Lower leg skin (tissue), 4 donors: ENCODE measurements at regions not wholly inside any gene's neighbourhood (a gene's known extent, or its start where the extent isn't known, plus 50 kb on each side); places are given as distances from the start of the nearest gene placed in this dataset.
"Not testable (repeated sequence)": the region's sequence is repeated elsewhere in the genome, so short reads cannot be mapped to it uniquely, and the experiment has no call there.

Experiments used
- DNase-seq, 2 donors: peaks; one replicate each; pipeline ENCODE4 v3.0.0-alpha.2; 2019; ENCODE audit warnings: low spot score in 2 of 2
- H3K4me3 ChIP-seq: fragments of 200-600 bp; sonication (generic); 2 replicates; pipeline ENCODE4 v1.5.1; 2017; ENCODE audit warnings: mild to moderate bottlenecking, low read depth; ENCODE audit not compliant: poor library complexity, severe bottlenecking
- CTCF ChIP-seq, 3 donors: fragments of 450-650 bp; IDR thresholded peaks; one replicate each; pipeline ENCODE4 v1.5.1; 2016; ENCODE audit warnings: antibody characterized with exemption in 3 of 3, mild to moderate bottlenecking in 3 of 3, moderate library complexity in 2 of 3
- POLR2A ChIP-seq, 2 donors: fragments of 450-650 bp; IDR thresholded peaks; one replicate each; pipeline ENCODE4 v1.6.1; 2016 to 2017; ENCODE audit warnings: antibody characterized with exemption in 2 of 2, mild to moderate bottlenecking in 1 of 2, moderate library complexity in 1 of 2
- WGBS, 2 donors: methylation state at CpG; one replicate each; pipeline ENCODE4 v1.1.5; 2018; 5-methylcytosine and 5-hydroxymethylcytosine counted together
- intact Hi-C: fragments of 100-400 bp; cut with DNase I; formaldehyde crosslinking; loops from one replicate; pipeline ENCODE4 v1.15.0; 2023; ENCODE audit warnings: low total_unique reads

DNA sequence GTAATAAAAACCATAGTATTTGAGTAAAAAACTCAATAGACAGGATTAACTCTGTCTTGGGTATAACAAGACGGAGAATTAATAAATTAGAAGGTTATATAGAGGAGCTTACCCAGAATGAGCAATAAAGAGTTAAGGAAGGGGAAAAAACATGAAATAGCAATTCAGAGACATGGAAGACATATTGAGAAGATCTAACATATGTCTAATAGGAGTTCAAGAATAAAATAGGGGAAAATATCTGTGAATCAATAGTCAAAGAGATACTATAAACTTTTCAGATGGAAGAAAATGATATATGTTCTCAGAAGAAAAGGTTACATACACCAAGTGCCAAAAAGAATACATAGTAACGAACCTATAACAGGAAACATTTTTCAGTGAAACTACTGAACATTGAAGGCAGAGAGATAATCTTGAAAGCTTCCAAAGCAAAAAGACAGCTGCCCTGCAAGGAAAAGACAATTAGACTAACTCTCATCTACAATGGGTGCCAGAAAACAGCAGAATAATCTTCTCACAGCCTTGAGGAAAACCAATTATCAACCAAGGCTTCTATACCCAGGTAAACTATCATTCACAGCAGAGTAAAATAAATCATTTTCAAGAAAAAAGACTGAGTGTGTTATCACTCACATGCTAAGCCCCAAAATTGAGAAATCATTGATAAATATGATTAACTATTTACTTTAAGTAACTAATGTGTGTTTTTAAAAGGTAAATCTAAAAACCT lies 106.0 kb downstream of the ENC1 start:
- no peak for DNase-seq
- TF ChIP-seq POLR2A (IDR thresholded peaks at IDR 0.05) (no peak), CTCF (IDR thresholded peaks at IDR 0.05) (no peak)
- 90 to 94% methylated on average over 2 of the region's 2 CpGs for WGBS, 2 donors
- intact Hi-C loops: no loop called here
- H3K4me3 ChIP-seq: no peak overlapping the region

- 61 to 81% methylated on average over 4 of the region's 4 CpGs for WGBS, 2 donors
These were observed 110.0 kb downstream of the ENC1 start for GRCh38 chr5:74530326-74531050.

DNA sequence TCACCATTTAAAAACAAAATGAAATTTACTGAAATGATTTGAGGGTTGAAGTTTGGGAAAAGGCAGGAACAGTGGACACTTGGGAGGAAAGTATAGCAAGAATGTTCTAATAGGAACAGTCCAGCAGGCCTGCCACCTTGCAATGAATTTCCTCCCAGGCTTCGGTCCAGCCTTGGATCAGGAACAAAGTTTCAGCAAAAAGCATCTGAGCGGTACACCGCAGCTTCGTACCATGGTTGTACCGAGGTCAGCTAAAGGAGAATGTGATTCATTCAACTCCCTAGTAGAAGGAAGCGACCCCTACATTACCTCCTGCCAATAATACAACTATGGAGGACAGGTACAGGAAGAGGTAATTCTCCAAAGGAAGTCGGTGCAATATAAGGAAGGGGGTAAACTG lies 111.4 kb downstream of the ENC1 start:
- intact Hi-C loops: no loop called here
- whole genome bisulfite sequencing, 2 donors: 87 to 88% methylated on average over 7 of the region's 7 CpGs
- TF ChIP-seq POLR2A (IDR thresholded peaks at IDR 0.05) (no peak), CTCF (IDR thresholded peaks at IDR 0.05) (no peak)

More at GRCh38 chr5:74530326-74531050, 110.0 kb downstream of the ENC1 start:
- TF ChIP-seq POLR2A (IDR thresholded peaks at IDR 0.05) (no peak), CTCF (IDR thresholded peaks at IDR 0.05) (no peak)
- H3K4me3 ChIP-seq: no peak overlapping the region
- intact Hi-C loops: no loop called here
- DNase-seq: no peak

DNA sequence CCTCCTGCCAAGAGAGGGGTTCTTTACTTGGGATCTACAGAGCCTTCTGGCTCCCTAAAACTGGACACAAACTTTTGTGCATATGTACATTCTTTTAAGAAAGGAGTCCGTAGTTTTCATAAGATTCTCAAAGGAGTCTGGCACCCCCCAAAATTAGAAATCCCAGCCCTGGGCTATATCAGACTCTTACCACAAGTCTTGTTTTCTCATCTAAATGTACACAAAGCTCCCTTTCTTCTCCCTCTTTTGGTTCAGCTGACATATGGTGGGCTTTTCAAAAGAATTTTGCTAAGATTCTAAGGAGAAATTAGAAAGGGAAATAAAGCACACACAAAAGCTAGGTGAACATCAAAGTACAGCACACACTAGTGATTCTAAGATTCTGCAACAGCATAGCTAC lies 114.4 kb downstream of the ENC1 start:
- intact Hi-C loops: no loop called here
- DNase-seq: no peak
- H3K4me3 ChIP-seq: no peak overlapping the region
- TF ChIP-seq POLR2A (IDR thresholded peaks at IDR 0.05): no peak
- no peak for TF ChIP-seq CTCF (IDR thresholded peaks at IDR 0.05)
- whole genome bisulfite sequencing, 2 donors: 84 to 95% methylated on average over 1 of the region's 1 CpG

More for the DNA sequence above, 111.4 kb downstream of the ENC1 start:
- H3K4me3 ChIP-seq: no peak overlapping the region
- no peak for DNase-seq

DNA sequence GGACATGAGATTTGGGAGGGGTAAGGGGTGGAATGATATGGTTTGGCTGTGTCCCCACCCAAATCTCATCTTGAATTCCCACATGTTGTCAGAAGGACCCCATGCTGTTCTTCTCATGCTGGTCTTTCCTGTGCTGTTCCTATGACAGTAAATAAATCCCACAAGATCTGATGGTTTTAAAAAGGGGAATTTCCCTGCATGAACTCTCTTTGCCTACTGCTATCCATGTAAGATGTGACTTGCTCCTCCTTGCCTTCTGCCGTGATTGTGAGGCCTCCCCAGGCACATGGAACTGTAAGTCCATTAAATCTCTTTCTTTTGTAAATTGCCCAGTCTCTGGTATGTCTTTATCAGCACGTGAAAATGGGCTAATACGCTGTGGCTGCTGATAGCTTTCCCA lies 115.8 kb downstream of the ENC1 start:
- 93 to 94% methylated on average over 3 of the region's 3 CpGs for WGBS, 2 donors
- H3K4me3 ChIP-seq, intact Hi-C loops, DNase-seq: not testable (repeated sequence)

- DNase-seq, intact Hi-C loops, H3K4me3 ChIP-seq: not testable (repeated sequence)
- WGBS, 2 donors: 90 to 93% methylated on average over 4 of the region's 4 CpGs
These were observed 116.8 kb downstream of the ENC1 start for GRCh38 chr5:74523698-74524097.

DNA sequence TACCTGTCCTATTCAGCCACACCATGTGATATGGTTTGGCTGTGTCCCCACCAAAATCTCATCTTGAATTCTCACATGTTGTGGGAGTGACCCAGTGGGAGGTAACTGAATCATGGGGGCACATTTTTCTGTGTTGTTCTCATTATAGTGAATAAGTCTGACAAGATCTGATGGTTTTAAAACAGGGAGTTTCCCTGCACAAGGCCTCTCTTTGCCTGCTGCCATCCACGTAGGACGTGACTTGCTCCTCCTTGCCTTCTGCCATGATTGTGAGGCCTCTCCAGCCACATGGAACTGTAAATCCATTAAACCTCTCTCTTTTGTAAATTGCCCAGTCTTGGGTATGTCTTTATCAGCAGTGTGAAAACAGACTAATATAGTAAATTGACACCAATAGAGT lies 117.7 kb downstream of the ENC1 start:
- H3K4me3 ChIP-seq, intact Hi-C loops, DNase-seq: not testable (repeated sequence)
- WGBS, 2 donors: 93 to 95% methylated on average over 2 of the region's 2 CpGs
